WTC11 (cell line): ENCODE measurements at regions not wholly inside any gene's neighbourhood (a gene's known extent, or its start where the extent isn't known, plus 50 kb on each side); places are given as distances from the start of the nearest gene placed in this dataset.
"Not testable (repeated sequence)": the region's sequence is repeated elsewhere in the genome, so short reads cannot be mapped to it uniquely, and the experiment has no call there.

Experiments
- ATF1 ChIP-seq: sonication (generic); formaldehyde crosslinking; IDR thresholded peaks from 2 replicates; pipeline ENCODE4 v1.8.1; 2023; ENCODE audit warnings: mild to moderate bottlenecking, moderate library complexity, missing genetic modification reagents
- SP1 ChIP-seq: sonication (generic); formaldehyde crosslinking; conservative IDR thresholded peaks from 2 replicates; pipeline ENCODE4 v1.8.1; 2022; ENCODE audit warnings: missing genetic modification reagents
- TF ChIP-seq, protein P1 (sequence below): fragments of 200-600 bp; IDR thresholded peaks from 2 replicates; pipeline ENCODE4 v1.8.0; 2022; ENCODE audit warnings: antibody characterized with exemption
- TF ChIP-seq, protein P2 (sequence below): fragments of 250-450 bp; sonication (Bioruptor Pico); conservative IDR thresholded peaks from 2 replicates; pipeline ENCODE4 v1.9.0; 2021; ENCODE audit warnings: mild to moderate bottlenecking
- TF ChIP-seq, protein P3 (sequence below): sonication (generic); formaldehyde crosslinking; conservative IDR thresholded peaks from 2 replicates; pipeline ENCODE4 v1.8.1; 2022; ENCODE audit warnings: mild to moderate bottlenecking, missing genetic modification reagents
- TF ChIP-seq, protein P4 (sequence below): sonication (generic); formaldehyde crosslinking; IDR thresholded peaks from 2 replicates; pipeline ENCODE4 v1.8.1; 2023; ENCODE audit warnings: mild to moderate bottlenecking, missing genetic modification reagents, moderate library complexity
- TF ChIP-seq, protein P5 (sequence below): sonication (generic); formaldehyde crosslinking; IDR thresholded peaks from 2 replicates; pipeline ENCODE4 v1.8.1; 2023; ENCODE audit warnings: mild to moderate bottlenecking, missing genetic modification reagents
- TF ChIP-seq, protein P6 (sequence below): sonication (generic); formaldehyde crosslinking; IDR thresholded peaks from 2 replicates; pipeline ENCODE4 v1.8.1; 2022; ENCODE audit warnings: low read depth, missing genetic modification reagents, borderline replicate concordance

DNA sequence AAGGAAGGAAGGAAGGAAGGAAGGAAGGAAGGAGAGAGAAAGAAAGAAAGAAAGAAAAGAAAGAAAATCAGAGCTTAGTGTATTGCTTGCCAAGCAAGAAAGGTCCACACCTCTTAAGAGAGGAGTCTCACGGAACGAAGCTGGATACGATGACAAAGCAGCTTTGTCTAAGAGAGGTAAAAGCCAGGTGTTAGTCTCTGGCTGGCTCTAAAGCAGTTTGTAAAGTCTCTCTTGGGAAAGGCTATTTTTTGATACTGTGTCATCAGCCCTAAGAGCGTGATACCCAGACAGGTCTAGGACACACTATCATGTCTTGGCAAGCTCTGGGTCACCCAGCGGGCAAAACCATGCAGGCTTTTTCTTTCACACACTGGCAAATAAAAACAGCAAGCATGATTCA lies 297.5 kb upstream of the NBPF12 start:
- TF ChIP-seq, protein P1, sequence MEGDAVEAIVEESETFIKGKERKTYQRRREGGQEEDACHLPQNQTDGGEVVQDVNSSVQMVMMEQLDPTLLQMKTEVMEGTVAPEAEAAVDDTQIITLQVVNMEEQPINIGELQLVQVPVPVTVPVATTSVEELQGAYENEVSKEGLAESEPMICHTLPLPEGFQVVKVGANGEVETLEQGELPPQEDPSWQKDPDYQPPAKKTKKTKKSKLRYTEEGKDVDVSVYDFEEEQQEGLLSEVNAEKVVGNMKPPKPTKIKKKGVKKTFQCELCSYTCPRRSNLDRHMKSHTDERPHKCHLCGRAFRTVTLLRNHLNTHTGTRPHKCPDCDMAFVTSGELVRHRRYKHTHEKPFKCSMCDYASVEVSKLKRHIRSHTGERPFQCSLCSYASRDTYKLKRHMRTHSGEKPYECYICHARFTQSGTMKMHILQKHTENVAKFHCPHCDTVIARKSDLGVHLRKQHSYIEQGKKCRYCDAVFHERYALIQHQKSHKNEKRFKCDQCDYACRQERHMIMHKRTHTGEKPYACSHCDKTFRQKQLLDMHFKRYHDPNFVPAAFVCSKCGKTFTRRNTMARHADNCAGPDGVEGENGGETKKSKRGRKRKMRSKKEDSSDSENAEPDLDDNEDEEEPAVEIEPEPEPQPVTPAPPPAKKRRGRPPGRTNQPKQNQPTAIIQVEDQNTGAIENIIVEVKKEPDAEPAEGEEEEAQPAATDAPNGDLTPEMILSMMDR, result not testable (repeated sequence)
- TF ChIP-seq, protein P2, sequence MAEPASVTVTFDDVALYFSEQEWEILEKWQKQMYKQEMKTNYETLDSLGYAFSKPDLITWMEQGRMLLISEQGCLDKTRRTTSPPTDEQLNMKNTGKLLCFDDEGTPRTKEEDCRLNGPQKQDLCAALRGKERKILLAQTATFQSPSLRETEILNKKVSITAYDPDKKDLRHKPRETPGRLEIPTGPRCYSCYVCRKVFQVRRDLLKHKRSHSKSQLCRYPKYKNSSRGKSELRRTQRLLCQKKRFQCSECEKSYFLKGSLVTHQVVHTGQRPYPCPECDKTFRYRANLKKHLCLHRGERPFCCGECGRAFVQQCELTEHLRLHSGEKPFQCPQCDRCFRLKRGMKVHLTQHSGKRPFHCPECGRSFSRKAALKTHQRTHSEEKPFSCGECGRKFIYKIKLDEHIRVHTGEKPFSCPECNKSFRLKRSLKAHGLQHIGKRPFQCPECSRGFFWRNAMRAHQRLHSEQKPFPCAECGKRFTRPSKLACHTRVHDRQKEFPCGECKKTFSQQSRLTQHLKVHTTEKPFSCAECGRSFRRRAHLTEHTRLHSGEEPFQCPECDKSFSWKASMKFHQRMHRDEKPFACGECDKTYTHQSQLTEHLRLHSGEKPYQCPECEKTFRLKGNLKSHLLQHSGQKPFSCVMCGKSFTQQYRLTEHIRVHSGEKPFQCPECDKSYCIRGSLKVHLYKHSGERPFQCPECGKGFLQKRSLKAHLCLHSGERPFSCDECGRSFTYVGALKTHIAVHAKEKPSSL (CRISPR knock-in tag), result not testable (repeated sequence)
- TF ChIP-seq, protein P3, sequence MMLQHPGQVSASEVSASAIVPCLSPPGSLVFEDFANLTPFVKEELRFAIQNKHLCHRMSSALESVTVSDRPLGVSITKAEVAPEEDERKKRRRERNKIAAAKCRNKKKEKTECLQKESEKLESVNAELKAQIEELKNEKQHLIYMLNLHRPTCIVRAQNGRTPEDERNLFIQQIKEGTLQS (CRISPR knock-in tag), result not testable (repeated sequence)
- TF ChIP-seq, protein P4, sequence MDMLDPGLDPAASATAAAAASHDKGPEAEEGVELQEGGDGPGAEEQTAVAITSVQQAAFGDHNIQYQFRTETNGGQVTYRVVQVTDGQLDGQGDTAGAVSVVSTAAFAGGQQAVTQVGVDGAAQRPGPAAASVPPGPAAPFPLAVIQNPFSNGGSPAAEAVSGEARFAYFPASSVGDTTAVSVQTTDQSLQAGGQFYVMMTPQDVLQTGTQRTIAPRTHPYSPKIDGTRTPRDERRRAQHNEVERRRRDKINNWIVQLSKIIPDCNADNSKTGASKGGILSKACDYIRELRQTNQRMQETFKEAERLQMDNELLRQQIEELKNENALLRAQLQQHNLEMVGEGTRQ, result not testable (repeated sequence)
- not testable (repeated sequence) for TF ChIP-seq SP1; ATF1 (CRISPR knock-in tag)
- TF ChIP-seq, protein P5, sequence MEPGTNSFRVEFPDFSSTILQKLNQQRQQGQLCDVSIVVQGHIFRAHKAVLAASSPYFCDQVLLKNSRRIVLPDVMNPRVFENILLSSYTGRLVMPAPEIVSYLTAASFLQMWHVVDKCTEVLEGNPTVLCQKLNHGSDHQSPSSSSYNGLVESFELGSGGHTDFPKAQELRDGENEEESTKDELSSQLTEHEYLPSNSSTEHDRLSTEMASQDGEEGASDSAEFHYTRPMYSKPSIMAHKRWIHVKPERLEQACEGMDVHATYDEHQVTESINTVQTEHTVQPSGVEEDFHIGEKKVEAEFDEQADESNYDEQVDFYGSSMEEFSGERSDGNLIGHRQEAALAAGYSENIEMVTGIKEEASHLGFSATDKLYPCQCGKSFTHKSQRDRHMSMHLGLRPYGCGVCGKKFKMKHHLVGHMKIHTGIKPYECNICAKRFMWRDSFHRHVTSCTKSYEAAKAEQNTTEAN (CRISPR knock-in tag), result not testable (repeated sequence)
- TF ChIP-seq, protein P6, sequence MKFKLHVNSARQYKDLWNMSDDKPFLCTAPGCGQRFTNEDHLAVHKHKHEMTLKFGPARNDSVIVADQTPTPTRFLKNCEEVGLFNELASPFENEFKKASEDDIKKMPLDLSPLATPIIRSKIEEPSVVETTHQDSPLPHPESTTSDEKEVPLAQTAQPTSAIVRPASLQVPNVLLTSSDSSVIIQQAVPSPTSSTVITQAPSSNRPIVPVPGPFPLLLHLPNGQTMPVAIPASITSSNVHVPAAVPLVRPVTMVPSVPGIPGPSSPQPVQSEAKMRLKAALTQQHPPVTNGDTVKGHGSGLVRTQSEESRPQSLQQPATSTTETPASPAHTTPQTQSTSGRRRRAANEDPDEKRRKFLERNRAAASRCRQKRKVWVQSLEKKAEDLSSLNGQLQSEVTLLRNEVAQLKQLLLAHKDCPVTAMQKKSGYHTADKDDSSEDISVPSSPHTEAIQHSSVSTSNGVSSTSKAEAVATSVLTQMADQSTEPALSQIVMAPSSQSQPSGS, result not testable (repeated sequence)
